ENCODE measurements at regions not wholly inside any gene's neighbourhood (a gene's known extent, or its start where the extent isn't known, plus 50 kb on each side); places are given as distances from the start of the nearest gene placed in this dataset.
"Not testable (repeated sequence)": the region's sequence is repeated elsewhere in the genome, so short reads cannot be mapped to it uniquely, and the experiment has no call there.

DNA sequence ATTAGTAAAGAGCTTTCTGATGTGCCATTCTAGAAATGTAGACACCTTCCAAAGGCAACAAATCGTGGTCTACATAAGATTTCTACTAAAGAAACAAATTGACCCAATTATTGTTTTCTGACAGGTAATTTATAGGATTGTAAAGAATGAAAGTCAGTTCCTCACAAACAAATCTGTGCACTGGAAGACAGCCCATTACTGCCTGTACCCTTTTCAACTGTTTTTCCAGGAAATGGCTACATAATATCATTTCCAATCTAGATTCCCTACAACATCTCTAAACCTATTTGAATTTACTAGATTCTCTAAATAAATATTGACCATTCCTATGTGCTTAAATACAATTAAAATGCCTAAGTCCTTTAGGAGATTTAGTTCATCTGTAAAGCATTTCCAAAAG, 939.1 kb downstream of the FSCB start:
- no peak for DNase-seq (ENCODE audit: low read depth in 2 of 2)

DNA sequence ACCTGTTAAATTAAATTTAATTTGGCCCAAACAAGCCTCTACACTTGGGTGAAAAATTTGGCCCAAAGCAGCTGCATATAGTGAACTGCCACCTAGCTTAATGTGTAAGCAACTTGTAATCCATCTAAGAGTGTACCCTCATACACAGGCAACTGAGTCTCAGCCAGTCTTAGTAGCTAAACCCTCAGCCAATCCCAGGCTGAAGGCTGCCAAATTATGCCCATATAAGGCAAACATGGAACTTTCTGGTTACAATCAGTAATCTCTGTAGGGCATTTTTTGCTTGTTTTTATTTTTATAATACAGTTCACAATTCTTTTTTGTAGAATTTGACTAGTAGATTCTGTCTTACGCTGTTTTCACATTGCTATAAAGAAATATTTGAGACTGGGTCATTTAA, 958.7 kb downstream of the FSCB start:
- no peak for DNase-seq (ENCODE audit: low read depth in 2 of 2)

GRCh38 chr14:43547596-43547995, 959.5 kb downstream of the FSCB start:
- not testable (repeated sequence) for DNase-seq (ENCODE audit: low read depth in 2 of 2)

GRCh38 chr14:43541356-43541755, 965.7 kb downstream of the FSCB start:
- DNase-seq (ENCODE audit: low read depth in 2 of 2), result no peak

DNA sequence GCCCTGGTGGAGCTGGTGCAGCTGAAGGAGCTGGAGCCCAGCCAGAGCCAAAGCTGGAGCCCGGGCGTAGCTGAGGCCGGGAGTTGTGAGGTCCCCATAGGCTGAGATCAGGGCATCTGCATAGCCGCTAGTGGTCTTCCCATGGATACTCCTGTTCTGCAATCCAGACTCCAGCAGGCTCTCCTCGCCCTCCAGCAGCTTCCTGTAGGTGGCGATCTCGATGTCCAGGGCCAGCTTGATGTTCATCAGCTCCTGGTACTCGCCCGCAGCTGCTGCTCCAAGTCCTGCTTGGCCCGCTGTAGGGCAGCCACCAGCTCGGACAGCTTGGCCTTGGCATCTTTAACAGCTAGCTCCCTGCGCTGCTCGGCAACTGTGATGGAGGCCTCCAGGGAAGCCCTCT, 966.1 kb downstream of the FSCB start:
- no peak for DNase-seq (ENCODE audit: low read depth in 2 of 2)

DNA sequence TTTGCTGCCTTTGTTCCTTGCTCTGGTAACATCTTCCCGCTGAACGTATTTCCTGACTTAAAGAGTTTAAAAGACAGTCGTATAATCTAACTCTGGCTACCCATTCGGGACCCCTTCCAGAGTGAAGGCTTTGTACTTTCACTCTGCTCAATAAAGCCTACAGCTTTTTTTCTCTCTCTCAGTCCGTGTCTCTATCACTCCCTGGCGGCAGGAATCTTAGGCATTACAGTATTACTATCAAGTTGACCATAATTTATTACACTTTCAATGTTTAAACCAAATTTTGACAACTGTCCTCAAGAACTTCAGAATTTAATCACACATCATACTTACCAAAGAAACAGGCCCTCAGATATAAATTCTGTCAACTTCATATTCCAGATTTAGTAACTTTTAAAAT, 967.9 kb downstream of the FSCB start:
- no peak for DNase-seq (ENCODE audit: low read depth in 2 of 2)

DNA sequence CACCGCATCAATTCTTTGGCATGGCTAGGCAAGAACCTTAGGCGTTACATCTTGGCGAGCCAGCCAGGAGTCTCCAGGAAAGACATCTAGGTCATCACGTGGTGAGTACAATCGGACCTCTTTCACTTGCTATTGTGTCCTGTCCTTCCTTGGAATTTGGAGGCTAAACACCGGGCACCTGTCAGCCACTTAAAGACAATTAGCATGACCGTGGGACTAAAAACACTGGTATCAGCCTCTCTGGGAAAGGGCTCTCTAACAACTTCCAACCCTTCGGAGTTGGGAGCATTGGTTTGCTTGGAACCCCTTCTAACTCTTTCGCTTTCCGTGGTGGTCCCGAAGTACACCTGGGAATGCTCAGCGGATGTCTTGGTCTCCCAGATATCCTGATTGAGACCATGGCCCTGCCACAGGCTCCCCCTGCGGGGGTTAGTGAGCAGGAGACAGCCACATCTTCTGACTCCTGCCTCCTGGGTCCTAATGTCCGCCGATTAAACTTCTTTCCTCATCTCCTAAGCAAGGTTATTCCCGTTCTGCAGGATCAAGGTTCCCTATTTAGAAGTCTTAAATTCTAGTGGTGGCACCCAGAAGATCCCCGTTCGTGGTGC, 971.7 kb downstream of the FSCB start:
- DNase-seq (ENCODE audit: low read depth in 2 of 2), result no peak

- DNase-seq (ENCODE audit: low read depth in 2 of 2), result no peak
These were observed 974.2 kb downstream of the FSCB start for GRCh38 chr14:43532825-43533416.

DNA sequence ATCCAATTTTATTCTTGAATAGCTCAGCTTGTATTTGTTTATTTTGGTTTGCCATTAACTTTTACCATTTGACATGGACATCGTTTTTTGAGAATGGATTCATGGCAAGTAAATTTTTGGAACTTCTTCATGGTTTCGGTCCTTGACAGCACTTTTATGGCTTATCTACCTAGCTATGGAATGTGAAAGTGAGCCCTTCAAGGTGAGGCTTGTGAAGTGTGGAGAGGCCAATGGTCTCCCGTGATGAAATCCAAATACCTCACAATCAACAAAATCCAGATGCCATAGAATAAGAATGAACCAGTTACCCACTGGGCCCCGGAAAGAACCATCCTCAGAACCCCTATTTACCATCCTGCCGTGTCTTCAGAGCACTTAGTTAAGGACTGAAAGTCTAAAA, 978.8 kb downstream of the FSCB start:
- DNase-seq (ENCODE audit: low read depth in 2 of 2), result no peak

DNA sequence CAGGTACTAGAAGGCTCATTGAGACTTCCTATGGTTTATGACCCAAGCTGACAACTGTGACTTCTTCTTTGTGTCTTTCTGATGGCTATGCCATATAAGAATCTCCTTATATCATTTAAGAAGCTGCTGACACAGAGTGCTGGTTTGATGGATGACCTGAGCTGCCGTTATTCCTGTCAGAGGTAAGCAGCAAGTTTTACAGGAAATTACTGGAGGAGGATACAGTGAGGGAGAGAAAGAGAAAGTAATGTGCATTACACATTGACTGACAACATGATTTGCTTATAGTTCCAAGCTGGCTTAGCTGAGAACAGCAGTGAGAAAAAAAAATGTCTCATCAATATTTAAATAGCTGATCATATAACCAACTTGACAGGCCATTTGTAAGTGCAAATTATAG, 981.4 kb downstream of the FSCB start:
- no peak for DNase-seq (ENCODE audit: low read depth in 2 of 2)

DNA sequence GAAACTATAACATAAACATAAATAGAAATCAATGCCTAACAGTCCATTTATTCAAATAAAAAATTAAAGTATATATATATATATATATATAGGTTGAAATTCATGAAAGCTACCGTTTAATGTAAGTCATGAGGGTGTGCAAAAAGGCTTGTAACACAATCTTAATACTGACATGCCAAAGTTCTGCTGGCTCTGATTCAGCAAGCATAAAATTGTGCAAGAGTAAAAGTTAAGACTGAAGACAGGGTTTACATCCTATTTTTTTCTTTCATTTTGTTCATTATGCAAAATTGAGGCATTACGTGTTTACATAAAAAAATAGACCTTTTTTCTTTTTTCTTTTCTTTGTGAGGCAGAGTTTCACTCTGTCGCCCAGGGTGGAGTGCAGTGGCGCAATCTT, 984.2 kb downstream of the FSCB start:
- DNase-seq (ENCODE audit: low read depth in 2 of 2), result no peak

GRCh38 chr14:43522191-43522590, 984.9 kb downstream of the FSCB start:
- DNase-seq (ENCODE audit: low read depth in 2 of 2), result no peak

GRCh38 chr14:43503508-43503907, 1003.6 kb downstream of the FSCB start:
- no peak for DNase-seq (ENCODE audit: low read depth in 2 of 2)

DNA sequence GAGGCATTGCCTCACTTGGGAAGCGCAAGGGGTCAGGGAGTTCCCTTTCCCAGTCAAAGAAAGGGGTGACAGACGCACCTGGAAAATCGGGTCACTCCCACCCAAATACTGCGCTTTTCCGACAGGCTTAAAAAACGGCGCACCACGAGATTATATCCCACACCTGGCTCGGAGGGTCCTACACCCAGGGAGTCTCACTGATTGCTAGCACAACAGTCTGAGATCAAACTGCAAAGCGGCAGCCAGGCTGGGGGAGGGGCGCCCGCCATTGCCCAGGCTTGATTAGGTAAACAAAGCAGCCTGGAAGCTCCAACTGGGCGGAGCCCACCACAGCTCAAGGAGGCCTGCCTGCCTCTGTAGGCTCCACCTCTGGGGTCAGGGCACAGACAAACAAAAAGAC, 1014.7 kb downstream of the FSCB start:
- DNase-seq (ENCODE audit: low read depth in 2 of 2), result not testable (repeated sequence)

DNA sequence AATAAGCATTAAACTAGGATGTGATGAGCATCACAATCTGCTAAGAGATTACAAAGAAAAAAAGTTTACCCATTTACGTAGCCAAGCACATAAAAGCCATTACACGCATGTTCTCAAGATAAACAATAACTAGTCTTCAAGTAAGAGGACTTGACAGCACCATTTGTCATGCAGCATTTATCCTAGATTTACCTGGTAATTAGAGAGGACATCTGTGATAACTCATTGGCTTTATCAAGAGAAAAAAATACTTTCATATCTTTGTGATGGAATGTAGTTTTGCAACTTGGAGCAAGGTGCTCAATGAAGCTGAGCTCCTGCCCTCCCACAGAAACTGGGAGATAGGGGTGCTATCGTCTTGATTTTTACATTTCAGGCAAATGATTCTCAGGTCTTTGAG, 1023.7 kb downstream of the FSCB start:
- no peak for DNase-seq (ENCODE audit: low read depth in 2 of 2)

GRCh38 chr14:43481864-43482263, 1025.2 kb downstream of the FSCB start:
- DNase-seq (ENCODE audit: low read depth in 2 of 2), result no peak

GRCh38 chr14:43480976-43481375, 1026.1 kb downstream of the FSCB start:
- no peak for DNase-seq (ENCODE audit: low read depth in 2 of 2)

- no peak for DNase-seq (ENCODE audit: low read depth in 2 of 2)
These were observed 1027.4 kb downstream of the FSCB start for GRCh38 chr14:43479596-43480195.

- no peak for DNase-seq (ENCODE audit: low read depth in 2 of 2)
These were observed 1030.3 kb downstream of the FSCB start for GRCh38 chr14:43476822-43477221.

- no peak for DNase-seq (ENCODE audit: low read depth in 2 of 2)
These were observed 1031.3 kb downstream of the FSCB start for GRCh38 chr14:43475757-43476156.

GRCh38 chr14:43471595-43471994, 1035.5 kb downstream of the FSCB start:
- no peak for DNase-seq (ENCODE audit: low read depth in 2 of 2)

GRCh38 chr14:43464968-43465367, 1042.1 kb downstream of the FSCB start:
- DNase-seq (ENCODE audit: low read depth in 2 of 2), result no peak

GRCh38 chr14:43449291-43449690, 1057.8 kb downstream of the FSCB start:
- no peak for DNase-seq (ENCODE audit: low read depth in 2 of 2)

- DNase-seq (ENCODE audit: low read depth in 2 of 2), result no peak
These were observed 1069.0 kb downstream of the FSCB start for GRCh38 chr14:43438056-43438455.

Measured in activated CD4-positive, alpha-beta T cell treated with anti-CD3 and anti-CD28 coated beads for 24 hours (primary cell).